GM18907 (cell line): ENCODE measurements at regions not wholly inside any gene's neighbourhood (a gene's known extent, or its start where the extent isn't known, plus 50 kb on each side); places are given as distances from the start of the nearest gene placed in this dataset.
A peak's percentile ranks its signal among the peaks of the same experiment; 100 is the strongest.

Experiments used
- ATAC-seq: cut with Tn5 transposase; IDR thresholded peaks from one replicate; pipeline ENCODE4 v1.9.1; 2021; ENCODE audit warnings: mild to moderate bottlenecking, moderate library complexity; ENCODE audit not compliant: unreplicated experiment

DNA sequence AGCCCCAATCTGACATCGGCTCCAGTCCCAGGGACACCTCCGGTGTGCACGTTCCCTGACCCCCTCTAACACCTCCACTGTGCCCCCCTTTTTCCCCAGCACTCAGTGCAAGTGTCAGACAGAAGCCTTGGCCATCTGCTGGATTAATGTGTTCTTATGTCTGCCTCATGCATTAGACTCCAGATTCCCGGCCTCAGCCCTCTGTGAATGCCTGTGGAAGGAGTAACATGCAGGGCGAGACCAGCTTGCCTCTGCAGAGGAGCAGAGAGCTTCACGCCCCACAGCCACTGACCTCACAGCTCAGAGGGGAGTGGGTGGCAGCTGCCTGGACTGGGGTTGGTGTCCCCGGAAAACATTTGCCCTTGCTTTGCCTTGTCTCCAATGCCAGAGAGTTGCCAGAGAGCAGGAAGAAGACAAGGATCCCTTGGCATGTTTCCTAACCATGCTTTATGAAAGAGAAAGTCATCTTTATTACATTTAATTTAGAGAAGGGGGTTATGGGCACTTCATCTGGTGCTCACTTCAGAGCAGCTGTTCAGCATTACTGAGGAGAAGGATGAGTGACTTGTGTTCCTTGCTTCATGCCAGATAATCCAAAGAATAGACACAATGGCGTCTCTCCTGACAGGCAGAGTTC, 91.6 kb upstream of the CXCL12 start:
- ATAC-seq: no peak

DNA sequence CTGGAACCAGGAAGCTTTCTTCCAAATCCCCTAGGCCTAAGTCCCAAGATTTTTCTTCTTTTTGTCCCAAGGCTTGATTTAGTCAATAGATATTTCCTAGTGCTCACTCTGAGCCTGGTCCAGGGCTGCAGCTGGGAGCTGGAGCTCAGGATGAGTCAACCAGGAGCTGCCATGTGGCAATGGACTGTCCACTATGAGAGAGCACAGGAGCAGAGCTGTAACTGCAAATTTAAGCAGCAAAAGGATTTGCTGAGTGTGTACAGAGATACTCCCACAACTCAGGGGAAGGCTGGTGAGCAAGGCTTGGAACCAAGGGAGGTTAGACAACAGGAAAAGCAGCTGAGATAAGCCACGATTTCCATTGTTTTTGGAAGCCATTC, 92.1 kb upstream of the CXCL12 start:
- no peak for ATAC-seq

DNA sequence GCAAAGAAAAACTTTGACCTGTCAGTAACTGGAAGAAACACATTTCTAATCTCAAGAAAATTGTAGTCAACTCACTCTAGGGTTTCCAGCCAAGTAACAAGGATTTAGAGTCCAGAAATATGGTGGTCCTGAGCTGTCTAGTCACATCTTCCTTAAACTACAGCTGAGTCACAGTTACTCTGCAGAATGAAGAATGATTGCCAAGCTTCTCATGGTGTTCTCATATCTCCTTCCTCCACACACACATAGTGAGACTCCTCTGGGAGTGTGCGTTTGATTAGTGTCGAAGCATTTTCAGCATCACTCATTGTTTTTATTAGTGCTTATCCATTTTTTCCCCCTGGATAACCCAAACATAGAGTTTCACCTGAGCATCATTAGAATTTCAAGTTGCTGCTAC, 93.1 kb upstream of the CXCL12 start:
- no peak for ATAC-seq

DNA sequence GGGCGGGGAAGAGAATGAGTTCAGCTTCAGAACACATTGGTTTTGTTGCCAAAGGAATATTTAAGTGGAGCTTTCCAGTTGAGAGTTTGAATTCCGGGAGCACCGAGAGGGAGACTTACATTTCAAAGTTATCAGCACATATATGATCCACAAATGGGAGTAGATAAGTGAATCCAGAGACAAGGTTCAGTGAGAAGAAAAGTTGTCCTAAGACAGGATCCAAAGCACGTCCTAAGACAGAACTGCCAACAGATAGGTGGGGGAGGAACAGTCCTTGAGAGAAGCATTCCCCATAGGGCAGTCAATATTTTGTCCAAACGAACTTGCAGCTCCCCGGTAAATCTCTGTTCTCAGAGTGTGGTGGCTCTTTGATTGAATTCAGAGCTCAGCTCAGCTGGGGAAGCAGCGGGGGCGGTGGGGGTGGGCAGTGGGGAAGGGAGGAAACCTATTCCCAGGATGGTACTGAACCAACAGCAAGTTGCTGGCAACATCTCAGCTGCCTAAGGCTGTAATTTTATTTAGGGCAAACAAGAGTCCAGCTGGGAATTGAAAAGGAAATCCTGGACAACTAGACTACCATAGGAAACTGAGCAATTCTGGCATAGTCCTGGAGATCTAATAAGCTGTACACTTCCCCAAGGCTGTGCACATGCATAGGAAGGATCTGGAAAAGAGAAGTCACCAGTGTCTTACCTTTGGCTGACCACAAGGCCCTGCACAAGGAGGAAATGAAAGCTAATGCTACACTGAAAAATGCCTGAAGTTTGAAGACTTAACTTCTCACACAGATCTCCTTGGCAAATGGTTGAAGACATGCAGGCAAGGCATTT, 94.2 kb upstream of the CXCL12 start:
- no peak for ATAC-seq

DNA sequence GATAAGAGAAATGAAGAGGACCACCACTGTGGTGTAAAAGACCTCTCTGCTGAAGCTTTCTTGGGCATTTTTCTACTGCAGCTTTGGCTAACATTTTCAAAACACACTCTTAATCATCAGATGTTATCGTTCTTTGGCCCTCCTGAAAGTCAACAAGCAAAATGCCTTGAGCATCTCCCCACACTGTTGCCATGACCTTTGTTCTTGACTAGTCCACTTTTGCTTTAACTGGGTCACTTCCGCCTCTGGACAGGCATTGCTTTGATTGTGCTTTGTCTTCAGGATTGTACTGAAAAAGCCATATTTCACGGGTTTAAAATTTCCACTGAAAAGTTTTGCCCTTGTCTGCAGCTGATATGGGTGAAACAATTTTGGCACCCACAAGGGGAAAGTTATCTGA, 107.8 kb upstream of the CXCL12 start:
- ATAC-seq: no peak

DNA sequence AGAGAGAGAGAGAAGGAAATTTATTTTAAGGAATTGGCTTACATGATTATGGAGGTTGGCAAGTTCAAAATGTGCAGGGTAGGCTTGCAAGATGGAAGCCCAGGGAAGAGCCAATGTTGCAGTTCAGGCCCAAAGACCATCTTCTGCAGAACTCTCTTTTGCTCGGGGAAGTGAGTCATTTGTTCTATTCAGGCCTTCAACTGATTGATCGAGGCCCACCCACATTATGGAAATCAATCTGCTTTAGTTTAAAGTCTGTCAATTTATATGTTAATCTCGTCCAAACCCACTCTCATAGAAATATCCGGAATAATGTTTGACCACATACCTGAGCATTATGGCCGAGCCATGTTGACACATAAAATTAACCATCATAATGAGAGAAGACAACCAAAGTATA, 113.3 kb upstream of the CXCL12 start:
- no peak for ATAC-seq

DNA sequence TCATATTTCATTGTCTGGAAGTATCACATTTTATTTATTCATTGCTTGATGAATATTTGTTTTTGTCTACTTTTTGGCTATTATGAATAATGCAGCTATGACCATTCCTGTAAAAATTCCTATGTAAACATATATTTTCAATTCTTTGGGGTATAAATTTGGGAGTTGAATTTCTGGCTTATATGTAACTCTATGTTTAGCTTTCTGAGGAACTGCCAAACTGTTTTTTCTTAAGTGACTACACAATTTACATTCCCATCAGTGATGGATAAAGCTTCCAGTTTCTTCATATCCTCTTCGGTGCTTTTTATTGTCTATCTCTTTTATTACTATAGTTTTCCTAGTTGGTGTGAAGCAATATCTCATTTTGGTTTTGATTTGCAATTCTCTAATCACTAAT, 115.6 kb upstream of the CXCL12 start:
- ATAC-seq: no peak

DNA sequence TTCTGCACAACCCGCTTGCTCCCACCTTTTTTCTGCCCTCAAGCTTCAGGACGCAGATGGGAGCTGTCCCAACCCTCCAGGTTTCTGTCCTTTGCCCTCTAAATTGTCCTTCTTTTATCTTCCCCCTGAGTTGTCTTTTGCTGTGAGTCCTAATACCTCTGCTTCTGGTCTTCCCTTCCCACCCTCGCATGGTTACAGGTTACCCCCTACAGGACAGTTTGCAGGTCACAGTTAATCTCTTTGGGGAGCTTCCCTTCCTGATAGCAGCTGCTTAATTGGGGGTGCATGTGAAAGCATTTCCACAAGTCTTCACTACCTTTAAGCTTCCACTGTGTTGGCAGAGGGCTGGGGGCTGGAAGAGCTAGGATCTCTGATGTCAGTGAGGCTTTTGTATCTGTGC, 121.5 kb upstream of the CXCL12 start:
- no peak for ATAC-seq

DNA sequence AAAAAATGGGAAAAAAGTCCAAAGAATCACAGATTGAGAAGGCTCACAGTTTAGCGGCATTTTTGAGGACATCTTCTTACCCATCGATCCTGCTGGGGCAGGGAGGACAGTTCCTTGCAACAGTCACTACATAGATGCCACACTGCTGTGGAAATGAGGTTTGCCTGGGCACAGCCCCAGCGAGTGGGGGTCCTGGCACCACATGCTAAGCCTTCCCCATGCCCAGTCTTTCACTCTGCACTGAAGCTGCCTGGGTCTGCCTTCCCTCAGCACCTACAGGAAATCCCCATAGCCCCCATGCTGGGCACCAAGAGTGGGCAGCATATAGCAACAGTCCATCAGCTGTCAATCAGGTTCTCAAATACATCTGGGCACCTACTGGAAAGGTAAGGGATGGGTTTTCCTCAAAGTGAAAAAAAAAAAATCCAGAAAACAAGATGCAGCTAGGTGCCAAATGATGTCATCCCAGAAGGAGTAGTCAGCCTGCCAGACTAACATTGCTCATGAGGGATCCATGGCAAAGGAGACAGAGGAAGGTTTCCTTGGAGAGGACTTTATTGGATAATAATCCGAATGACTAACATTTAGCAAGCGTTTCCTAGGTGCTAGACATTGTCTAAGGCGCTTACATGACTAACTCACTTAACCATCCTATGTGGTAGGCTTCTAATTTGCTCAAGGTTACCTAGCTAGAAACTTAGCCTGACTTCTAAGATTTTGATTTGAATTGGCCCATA, 125.7 kb upstream of the CXCL12 start:
- ATAC-seq: no peak

DNA sequence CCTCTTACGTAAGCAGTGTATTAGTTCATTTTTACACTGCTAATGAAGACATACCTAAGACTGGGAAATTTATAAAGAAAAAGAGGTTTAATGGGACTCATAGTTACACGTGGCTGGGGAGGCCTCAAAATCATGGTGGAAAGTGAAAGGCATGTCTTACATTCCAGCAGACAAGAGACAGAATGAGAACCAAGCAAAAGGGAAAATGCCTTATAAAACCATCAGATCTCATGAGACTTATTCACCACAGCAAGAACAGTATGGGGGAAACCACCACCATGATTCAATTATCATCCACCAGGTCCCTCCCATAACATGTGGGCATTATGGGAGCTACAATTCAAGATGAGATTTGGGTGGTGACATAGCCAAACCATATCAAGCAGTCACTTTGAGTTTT, 126.3 kb upstream of the CXCL12 start:
- ATAC-seq: no peak

DNA sequence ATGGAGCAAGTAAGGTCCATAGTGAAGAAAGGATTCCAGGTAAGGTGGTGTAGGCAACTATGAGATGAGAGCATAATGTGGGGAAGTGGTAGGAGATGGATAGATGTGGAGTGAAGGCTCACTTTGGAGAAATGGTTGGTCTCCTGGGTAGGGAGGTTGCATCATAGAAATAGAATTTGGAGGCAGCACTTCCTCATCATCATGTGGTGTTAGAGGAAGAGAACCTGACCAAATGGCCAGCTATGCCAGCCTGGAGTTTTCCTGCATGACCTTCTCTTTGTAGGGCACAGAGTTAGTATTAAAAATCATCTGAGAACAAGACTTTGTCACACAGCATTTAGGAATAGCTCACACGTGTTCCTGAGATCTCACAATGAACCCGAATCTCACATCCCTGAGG, 126.7 kb upstream of the CXCL12 start:
- ATAC-seq: no peak

DNA sequence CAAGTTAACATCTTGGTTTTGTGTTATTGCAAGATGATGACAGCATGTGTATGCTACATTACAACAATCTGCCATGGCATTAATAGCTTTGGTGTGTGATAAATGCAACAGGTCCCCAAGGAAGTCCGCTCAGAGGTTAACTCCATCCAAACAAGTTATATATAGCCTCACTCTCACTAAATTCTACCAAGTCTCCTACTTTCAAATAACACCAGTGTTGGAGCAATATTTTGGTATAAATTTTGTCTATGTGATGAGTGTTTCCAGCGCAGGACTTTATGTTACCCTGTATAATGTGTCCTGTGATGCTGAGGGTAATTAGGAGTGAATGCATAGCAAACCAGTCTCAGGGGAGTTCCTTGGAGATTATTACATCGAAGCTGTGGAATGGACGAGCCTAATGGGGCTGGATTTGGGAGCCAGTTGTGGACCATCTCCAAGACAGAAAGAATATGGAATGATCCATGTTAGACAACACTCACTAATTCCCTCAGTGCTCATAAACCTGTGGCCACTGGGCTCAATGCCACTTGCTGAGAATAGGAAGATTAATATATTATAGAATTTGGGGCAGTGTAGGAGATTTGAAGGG, 127.6 kb upstream of the CXCL12 start:
- no peak for ATAC-seq

DNA sequence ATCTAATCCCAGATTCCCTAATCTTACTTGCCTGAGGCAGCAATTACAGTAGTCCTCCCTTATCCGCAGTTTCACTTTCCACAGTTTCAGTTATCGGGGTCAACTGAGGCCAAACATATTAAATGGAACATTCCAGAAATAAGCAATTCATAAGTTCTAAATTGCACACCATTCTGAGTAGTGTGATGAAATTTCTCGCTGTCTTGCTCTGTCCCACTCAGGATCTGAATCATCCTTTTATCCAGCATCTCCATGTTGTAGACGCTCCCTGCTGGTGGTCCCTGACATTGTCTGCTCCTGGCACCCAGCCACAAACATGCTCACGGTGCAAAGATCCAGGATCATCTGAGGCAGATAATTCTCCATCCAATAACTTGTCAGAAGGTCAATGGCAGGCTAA, 128.7 kb upstream of the CXCL12 start:
- ATAC-seq: no peak

DNA sequence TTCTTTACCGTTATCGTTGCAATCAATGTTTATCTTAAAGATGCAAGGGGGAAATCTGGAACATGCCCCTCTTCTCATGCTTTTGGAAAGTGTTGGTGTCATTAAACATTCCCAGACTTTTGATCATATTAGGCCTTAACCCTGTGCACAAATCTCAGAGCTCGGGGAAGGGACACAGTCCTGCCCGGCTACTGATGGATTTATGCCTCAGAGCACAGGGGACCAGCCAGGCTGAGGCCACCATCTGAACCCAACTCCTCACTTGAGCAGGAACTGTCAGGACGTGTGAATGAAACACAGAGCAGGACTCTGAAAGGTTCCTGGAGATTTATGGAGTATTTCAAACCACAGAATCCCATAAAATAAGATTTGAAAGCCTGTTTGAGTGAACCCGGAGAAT, 132.0 kb upstream of the CXCL12 start:
- no peak for ATAC-seq

DNA sequence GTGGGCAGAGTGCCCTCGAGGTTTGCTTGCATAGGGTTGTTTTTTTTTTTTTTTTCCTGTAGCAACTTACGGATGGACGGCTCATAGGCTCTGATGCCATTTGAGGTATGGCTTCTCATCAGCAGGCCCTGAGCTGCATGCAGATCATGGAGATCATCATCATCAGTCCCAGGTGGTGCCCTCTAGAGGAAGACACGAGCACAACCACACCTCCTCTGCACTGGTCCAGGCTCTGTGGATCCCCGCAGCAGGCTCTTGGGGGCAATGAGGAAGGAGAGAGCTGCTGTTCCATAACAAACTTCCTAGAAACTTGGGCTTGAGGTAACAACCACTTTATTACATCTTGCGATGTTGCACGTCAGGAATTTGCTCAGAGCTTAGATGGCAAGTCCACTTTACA, 132.7 kb upstream of the CXCL12 start:
- ATAC-seq: peak; percentile 50

DNA sequence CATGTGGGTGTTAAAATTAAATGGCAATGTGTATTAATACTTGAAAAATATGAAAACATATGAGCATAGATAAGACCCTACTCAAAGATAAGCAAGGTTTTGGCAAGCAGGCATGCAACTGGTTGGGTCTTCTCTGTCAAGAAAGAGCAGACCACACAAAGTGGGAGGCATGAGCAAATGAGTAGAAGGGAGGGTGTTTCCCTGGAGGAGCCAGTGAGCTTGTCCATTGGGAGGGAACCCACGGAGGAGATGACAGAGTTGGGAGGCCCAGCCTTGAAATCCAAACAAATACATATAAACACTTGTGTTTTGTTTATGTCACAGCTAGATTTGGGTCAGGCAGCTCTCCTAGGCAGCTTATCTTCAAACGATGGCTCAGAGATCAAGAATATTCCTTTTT, 134.5 kb upstream of the CXCL12 start:
- no peak for ATAC-seq

DNA sequence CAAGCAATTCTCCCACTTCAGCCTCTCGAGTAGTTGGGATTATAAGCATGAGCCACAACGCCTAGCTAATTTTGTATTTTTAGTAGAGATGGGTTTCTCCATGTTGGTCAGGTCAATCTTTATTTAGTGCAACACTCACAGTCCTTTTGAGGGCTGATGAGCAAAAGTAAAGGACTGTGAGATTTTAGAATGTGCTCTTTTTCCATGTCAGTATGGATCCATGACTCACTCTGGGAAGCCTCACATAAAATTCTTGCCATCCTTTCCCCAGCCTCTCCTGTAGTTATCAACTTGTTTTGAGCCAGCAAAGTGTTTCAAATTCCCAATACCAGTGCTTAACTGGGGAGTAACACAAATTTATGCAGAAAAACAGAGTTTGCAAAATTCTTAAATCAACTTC, 135.8 kb upstream of the CXCL12 start:
- ATAC-seq: no peak

DNA sequence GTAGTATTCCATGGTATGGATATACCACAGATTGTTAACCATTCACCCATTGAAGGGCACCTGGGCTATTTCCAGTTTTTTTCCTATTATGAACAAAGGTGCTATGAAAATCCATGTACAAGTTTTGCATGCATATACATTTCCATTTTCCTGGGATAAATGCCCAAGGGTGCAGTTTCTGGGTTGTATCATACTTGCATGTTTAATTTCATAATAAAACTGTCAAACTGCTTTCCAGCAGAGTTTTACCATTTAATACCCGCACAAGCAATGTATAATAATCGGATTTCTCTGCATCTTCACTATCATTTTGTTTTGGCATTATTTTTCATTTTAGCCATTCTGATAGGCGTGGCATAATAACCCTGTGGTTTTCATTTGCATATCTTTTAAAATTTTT, 154.3 kb upstream of the CXCL12 start:
- no peak for ATAC-seq

DNA sequence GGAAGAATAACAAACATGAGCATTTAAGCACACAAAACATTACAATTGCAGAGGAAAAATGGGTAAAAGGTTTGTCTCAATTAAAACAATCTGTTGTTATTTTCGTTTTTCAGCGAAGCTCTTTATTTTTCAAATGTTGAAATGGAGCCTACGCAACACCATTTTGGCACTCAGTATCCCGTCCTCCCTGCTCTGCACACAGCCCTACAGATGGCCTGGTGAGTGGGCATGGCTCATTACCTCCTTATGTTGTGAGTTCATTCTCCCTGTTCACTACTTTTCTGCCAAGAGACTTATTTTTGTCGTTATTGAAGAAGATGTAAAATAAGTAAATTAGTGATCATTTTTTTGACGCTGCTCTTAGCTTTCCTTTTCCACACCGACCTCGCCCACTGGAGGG, 167.8 kb upstream of the CXCL12 start:
- no peak for ATAC-seq

DNA sequence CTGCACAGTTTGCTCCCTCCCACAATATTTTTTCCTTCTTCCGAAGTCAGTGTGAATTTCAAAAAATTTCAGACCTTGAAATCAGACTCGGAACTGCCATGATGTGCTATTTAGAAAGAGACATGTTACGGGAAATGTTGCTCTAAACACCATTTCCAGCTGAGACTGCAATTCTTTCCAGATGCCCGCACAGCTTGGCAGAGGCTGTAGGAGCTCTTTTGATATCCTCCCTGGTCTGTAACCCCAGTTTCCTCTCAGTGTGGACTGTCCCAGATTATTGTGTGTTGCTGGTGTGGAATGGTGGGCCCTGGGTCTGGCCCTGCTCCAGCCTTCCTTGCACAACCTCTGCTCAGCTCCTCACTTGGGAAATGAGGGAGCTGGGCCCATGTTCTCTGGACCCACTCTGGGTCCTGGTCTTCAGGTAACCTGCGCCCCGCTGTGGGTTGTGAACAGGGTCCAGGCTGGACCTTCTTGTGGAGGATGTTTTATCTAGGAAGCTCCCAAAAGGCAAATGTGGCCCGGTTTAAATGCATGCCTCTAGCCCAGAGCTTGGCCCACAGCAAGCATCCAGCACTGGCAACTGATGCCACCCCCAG, 172.8 kb upstream of the CXCL12 start:
- no peak for ATAC-seq

DNA sequence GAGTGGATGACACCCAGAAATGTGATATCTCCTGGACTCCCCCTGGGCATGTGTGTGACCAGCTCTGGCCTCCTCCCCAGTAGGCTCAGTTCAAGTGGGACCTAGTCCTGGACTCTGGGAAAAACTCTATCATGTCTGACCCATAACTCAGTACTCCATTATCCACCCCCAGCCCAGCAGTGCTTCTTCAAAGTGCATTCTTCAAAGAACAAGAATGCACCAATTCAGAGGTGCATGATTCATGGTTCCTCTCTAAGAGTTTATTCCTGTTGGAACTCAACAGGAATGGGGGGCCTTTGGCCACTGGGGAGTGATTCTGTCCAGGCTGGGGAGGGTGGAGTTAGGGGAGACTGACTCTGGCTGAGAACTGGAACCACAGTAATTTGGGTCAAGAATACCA, 173.6 kb upstream of the CXCL12 start:
- no peak for ATAC-seq
